HT-29 (cell line): ENCODE measurements at regions not wholly inside any gene's neighbourhood (a gene's known extent, or its start where the extent isn't known, plus 50 kb on each side); places are given as distances from the start of the nearest gene placed in this dataset.

Source experiments
- DNase-seq: peaks from one replicate; pipeline ENCODE4 v3.0.0-alpha.2; 2015; ENCODE audit warnings: low spot score

GRCh38 chr15:87477737-87478686 is 778.5 kb downstream of the NTRK3 start:
- peak; percentile 94 for DNase-seq

DNA sequence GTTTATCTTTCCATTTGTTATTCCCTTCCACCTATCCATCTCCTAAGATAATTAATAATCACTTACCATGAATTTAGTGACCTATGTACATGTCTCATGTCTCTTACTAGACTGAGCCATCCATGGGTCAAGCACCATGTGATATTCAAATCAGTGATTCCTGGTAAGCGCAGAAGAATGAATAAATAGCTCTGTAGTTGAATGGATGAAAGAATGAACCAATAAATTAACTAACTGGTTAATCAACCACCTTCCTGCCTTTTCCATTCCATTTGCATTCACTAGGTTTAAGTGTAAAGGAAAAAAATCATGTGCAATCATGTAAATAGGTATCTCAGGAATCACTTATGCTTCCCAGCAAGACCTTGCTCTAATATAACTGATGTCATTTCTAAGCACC is 779.5 kb downstream of the NTRK3 start:
- DNase-seq, result no peak

DNA sequence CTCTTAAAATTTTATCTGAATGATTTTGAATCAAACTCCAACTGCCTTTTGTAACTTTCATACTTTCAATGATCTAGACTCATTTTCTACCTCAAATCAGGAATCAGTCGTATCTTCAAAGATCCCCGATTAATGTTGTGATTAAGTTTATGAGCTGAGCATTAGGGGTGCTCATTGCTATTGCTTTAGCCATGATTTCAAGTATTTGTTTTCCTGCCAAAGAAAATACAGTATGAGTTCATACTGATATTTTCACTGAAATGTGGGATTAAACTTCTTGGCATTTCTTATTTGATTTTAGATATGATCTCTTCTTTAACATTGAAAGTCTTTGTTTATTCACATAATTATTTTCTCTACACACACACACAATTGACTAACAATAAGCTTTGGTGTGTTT is 785.6 kb downstream of the NTRK3 start:
- DNase-seq, result no peak

- peak; percentile 38 for DNase-seq
Observed at GRCh38 chr15:87463956-87464355, 792.6 kb downstream of the NTRK3 start.

- DNase-seq, result no peak
Observed at GRCh38 chr15:87461631-87462030, 794.9 kb downstream of the NTRK3 start.

DNA sequence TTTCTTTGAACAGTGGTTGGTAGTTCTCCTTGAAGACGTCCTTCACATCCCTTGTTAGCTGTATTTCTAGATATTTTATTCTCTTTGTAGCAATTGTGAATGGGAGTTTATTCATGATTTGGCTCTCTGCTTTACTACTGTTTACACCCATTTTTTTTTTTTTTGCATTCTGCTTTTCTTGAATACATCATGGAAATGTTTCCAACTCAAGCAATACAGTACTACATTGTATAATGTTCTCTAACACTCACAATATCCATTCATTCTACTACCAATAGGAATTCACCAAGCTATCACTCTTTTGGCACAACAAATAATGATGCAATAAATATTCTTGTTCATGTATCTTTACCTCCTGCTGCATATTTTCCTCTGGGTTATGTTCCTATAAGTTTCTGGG is 801.7 kb downstream of the NTRK3 start:
- no peak for DNase-seq

- DNase-seq, result no peak
Observed at GRCh38 chr15:87450314-87450713, 806.2 kb downstream of the NTRK3 start.

- no peak for DNase-seq
Observed at GRCh38 chr15:87439090-87439489, 817.4 kb downstream of the NTRK3 start.

DNA sequence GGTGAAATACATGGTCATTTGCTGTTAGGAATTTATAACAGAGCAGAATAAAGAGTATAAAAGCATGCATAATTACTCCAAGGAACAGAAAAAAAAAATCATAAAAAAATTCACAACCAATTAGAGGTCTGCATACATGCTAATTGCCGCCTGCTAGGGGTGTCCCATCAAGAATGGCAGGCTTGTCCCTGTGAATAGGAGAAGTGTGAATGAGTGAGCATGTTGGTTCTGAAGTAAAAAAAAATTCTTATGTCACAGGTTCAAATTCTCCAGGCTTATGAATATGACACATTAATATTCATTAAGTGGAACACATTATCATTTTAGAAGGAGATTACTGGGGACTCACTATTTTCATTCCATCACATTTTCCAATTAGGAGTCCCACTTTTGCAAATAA is 822.7 kb downstream of the NTRK3 start:
- no peak for DNase-seq

DNA sequence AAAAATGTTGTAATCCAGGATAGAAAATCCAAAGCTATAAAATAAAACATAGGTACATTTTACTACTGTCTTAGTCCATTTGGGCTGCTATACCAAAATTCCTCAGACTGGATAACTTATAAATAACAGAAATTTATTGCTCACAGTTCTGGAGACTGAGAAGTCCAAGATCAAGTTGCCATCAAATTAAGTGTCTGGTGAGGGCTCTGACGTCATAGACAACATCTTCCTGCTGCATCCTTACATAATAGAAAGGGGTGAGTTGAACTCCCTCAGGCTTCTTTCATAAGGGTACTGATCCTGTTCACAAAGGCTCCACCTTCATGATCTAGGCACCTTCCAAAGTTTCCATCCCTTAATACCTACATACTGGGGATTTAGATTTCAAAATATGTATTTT is 826.8 kb downstream of the NTRK3 start:
- DNase-seq, result no peak

GRCh38 chr15:87420017-87420416 is 836.5 kb downstream of the NTRK3 start:
- DNase-seq, result no peak

GRCh38 chr15:87419344-87419743 is 837.2 kb downstream of the NTRK3 start:
- DNase-seq, result no peak

DNA sequence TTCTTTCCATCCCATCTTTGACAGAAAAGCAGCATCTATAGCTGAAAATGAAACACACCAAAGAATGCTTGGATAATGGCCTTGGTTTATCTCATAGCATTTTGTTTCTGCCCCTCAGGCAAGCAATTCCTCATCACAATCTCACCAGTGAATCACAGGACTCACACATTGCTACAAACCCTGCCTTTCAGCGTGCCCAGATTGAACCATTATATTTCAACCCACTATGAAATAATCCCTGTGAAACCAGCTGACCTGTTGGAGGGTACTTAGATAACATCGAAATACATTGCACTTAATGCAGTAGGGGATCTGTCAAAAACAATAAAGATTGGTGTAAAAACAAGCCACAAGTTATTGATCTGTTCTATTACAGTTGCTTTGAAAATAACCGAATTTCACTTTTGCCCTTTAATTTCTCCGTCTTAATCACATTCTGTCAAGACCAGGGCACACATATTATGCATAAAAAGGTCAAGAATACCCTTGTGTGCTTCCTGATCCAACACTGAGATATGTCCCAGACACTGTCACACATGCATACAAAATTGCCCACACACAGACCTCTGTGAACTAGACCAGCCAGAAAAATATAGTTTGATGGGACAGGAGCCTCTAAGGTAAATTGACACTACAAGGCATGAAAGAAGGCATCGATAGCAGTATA is 839.8 kb downstream of the NTRK3 start:
- no peak for DNase-seq

GRCh38 chr15:87408902-87409301 is 847.6 kb downstream of the NTRK3 start:
- DNase-seq, result no peak

DNA sequence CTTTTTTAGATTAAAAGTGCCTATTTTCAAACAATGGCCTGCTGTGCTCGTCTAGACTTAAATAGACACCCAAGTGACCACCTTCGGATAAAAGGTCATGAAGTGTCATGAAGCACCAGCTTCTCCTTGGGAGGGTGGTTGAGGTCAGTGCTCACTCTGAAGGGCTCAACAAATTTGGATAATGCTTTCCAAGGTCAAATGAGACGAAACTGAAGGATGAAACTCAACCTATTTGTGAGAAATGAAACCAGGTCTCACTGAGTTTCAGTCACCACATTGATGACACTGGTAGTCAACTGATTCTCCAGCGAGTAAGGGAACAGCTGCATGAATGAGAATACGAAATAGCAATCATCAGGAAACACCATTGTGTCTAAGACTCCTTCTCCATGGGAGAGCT is 852.6 kb downstream of the NTRK3 start:
- no peak for DNase-seq

DNA sequence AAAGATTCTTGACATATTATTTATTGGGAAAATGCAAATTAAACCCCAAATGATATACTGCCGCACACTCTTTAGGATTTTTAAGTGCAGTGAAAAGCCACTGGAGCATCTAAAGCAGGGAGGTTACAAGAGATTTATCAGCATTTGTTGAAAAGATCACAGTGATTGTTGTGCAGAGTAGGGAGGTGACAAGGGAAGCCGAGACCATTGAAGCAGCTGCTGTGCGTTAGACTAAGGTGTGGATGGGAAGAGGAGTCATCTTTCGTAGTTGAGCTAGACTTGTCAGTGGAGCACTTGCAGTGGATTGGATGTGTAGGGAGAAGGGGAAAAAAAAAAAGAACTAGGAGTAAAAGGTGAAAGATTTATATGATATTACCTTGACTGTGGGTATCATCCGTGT is 854.6 kb downstream of the NTRK3 start:
- no peak for DNase-seq

DNA sequence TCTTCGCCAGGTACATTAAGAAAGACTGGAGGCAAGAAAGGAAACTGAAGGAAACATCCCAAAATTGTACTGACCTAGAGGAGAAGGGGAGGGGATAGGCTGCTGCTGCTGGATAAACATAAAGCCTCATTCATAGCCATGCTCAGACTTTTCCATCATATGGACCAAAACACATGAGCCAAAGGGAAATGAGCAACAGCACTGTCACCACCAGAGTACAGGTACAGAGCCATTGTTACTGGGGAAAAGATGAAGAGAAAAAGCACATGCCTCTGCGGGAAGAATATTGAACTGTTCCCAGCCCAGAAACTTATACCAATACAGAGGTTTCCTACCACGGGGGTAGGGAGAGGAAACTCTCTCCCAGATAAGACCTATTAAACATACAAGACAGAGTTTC is 861.9 kb downstream of the NTRK3 start:
- DNase-seq, result no peak

DNA sequence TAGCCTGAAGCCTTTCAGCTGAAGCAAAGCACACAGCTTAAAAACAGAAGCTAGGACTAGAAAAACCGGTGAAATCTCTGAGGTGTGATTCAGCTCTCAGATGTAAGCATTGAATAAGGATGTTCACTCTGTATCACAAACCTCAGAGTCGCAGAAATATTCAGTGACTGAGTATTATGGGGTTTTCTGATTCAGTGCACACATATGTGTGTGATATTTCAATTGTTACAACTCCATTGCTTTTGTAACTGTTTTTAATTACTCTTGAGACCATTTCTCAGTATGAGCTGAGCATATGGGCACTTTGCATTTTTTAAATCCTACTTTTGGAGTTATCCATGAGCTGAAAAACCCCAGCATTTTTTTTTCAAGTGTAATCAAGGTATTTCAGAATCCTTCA is 868.8 kb downstream of the NTRK3 start:
- no peak for DNase-seq

DNA sequence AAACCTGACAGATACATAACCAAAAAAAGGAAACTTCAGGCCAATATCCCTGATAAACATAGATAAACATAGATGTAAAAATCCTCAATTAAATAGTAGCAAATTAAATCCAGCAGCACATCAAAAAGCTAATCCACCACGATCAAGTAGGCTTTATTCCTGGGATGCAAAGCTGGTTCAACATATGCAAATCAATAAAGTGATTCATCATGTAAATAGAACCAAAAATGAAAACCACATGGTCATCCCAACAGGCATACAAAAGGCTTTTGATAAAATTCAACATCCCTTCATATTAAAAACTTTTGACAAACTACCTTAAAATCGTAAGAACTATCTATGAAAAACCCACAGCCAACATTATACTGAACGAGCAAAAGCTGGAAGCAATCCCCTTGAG is 882.2 kb downstream of the NTRK3 start:
- DNase-seq, result no peak

- no peak for DNase-seq
Observed at GRCh38 chr15:87369269-87369668, 887.3 kb downstream of the NTRK3 start.

- DNase-seq, result no peak
Observed at GRCh38 chr15:87368511-87368910, 888.0 kb downstream of the NTRK3 start.

- DNase-seq, result no peak
Observed at GRCh38 chr15:87365186-87365585, 891.4 kb downstream of the NTRK3 start.

DNA sequence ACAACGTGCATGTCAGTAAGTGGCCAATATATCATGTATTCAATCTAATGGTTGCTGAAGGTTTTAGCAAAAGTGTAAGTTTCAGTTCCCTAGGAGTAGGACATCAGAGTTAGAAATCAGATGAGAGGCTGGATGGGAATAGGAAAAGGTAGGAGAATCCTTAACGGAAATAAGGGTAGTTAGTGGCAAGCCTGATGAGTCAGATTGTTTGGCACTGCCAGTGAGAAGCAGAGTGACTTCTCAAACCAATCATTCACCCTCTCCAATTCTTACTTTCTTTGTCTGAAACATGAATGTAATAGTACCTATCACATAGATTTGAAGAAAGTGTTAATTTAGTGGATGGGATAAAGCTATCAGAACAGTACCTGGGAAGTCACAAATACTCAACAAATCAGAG is 894.0 kb downstream of the NTRK3 start:
- DNase-seq, result no peak
